ENCODE measurements at regions not wholly inside any gene's neighbourhood (a gene's known extent, or its start where the extent isn't known, plus 50 kb on each side); places are given as distances from the start of the nearest gene placed in this dataset.

DNA sequence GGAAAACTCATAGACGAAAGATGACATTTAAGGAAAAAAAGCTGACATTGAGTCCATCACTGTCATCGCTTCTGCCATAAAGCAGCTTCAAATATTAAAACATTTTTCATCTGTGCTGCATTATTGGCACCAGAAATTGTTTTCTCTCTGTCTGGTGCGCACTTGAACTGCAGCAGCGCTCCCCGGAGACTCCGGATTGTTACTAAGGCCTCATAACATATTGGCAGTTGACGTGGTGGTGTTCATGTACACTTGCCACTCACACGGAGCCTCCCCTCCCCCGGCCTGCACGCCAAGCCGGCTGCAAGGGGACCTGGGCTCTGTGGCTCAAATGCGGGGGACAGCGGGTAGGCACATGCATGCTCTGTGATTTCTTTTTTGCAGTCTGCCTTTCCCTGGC, 203.2 kb downstream of the TSHZ3 start:
- no peak for DNase-seq
- H3K27me3 Mint-ChIP-seq (ENCODE audit: low read depth) = no peaks in the 10 kb centered on the region
- no peaks in the 10 kb centered on the region for H3K36me3 Mint-ChIP-seq (ENCODE audit: insufficient read depth)
- no peak overlapping the region for H3K4me3 Mint-ChIP-seq
- ATAC-seq = no peak
- no peaks in the 10 kb centered on the region for H3K4me1 Mint-ChIP-seq (ENCODE audit: low read depth)
- no peaks in the 10 kb centered on the region for H3K9me3 Mint-ChIP-seq

DNA sequence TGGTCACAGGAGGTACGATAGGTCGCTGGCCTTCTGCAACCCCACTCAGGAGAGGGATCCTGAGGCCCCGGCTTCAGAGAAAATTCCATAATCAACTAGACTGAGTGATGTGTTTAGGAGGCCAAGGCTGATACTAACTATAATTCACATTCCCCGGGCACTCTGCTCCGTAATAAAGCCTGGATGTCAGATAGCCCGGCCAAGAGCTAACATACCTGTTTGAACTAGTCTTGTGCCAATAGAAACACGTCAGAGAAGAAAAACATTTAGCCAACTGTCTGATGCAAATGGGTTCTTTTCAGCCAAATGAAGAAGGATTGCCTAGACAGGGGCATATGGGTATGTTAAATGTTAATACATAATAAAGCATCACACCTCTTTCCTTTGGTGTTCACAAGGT, 204.2 kb downstream of the TSHZ3 start:
- Mint-ChIP-seq H3K27me3 (ENCODE audit: low read depth) (no peaks in the 10 kb centered on the region), H3K36me3 (ENCODE audit: insufficient read depth) (no peaks in the 10 kb centered on the region), H3K4me1 (ENCODE audit: low read depth) (no peaks in the 10 kb centered on the region), H3K9me3 (no peaks in the 10 kb centered on the region), H3K4me3 (no peak overlapping the region)
- DNase-seq (no peak), ATAC-seq (no peak)

DNA sequence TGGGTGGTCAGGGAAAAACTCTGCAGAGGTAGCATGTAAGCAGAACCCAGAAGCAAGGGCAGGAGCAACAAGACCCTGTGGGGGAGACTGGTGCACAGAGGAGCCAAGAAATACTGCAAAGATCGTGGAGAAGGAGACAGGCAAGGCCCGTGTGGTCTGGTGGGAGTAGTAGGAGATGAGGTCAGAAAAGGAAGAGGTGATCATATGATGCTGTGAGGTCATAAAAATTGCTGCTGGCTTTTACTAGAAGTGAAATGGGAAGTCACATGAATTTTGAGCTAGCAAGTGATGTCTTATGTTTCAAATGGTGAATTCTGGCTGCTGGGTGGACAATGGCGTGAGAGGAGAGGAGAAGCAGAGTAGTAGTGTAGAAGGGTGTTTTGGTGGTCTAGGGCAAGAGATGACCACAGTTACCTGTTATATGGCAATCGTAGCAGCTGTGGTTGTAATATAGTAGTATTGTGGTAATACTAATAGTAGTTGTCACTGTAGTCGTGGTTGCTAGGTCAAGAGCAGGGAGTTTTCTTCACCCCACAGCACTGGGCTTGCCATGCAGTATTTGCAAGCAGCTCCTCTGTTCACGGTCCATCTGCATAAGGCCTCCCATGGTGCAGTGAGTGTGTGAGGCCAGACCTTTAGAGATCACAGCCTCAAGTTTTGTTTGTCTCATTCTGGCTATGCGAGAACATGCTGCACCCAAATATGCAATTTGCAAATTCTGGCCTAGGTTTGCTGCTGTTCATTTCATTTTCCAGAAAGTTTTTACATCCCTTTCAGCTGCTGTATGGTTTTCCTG, 205.0 kb downstream of the TSHZ3 start:
- ATAC-seq (no peak), DNase-seq (no peak)
- H3K9me3 Mint-ChIP-seq = no peaks in the 10 kb centered on the region
- H3K27me3 Mint-ChIP-seq (ENCODE audit: low read depth) = no peaks in the 10 kb centered on the region
- H3K36me3 Mint-ChIP-seq (ENCODE audit: insufficient read depth) = no peaks in the 10 kb centered on the region
- H3K4me1 Mint-ChIP-seq (ENCODE audit: low read depth) = no peaks in the 10 kb centered on the region
- no peak overlapping the region for H3K4me3 Mint-ChIP-seq

DNA sequence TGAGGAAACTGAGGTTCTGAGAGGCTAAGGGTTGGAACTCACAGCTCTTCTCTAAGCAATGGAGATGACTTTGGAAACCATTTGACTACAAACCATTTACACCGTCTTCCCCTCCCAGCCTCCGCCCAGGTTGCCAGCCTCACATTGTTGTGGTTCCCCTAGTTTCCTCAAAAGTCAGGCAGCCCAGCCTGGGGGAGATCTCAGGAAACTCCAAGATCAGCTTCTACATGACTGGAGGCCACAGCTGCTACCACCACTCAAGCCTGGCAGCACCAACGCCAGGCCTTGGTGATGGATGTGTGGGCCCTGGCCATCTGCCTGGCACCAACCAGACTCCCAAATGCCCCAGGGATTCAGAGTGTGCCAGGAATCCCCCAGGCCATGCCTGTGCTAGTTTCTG, 207.9 kb downstream of the TSHZ3 start:
- H3K4me1 Mint-ChIP-seq (ENCODE audit: low read depth) = no peaks in the 10 kb centered on the region
- H3K4me3 Mint-ChIP-seq = no peak overlapping the region
- ATAC-seq = no peak
- H3K9me3 Mint-ChIP-seq = no peaks in the 10 kb centered on the region
- no peaks in the 10 kb centered on the region for H3K36me3 Mint-ChIP-seq (ENCODE audit: insufficient read depth)
- no peaks in the 10 kb centered on the region for H3K27me3 Mint-ChIP-seq (ENCODE audit: low read depth)
- DNase-seq = no peak

DNA sequence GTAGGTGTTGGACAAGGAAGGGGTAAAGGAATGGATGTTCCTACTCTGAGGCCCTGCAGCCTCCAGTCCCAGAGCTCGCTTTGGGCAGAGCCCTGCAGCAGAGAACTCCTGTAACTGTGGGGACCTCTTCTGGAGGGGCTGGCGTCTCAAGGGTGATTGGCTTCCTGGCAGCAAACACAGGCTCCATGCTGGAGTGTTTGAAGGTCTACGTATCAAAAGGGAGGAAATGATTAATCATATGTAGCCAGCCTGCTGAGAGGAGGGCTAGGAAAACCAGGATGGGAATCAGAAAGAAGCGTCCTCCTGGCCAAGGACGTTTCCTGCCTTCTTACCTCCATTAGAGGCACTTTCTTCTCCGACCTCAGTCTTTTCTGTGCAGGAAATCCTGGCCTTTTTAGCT, 208.5 kb downstream of the TSHZ3 start:
- Mint-ChIP-seq H3K4me3 (no peak overlapping the region), H3K36me3 (ENCODE audit: insufficient read depth) (no peaks in the 10 kb centered on the region), H3K9me3 (no peaks in the 10 kb centered on the region), H3K4me1 (ENCODE audit: low read depth) (no peaks in the 10 kb centered on the region), H3K27me3 (ENCODE audit: low read depth) (no peaks in the 10 kb centered on the region)
- DNase-seq = no peak
- no peak for ATAC-seq

DNA sequence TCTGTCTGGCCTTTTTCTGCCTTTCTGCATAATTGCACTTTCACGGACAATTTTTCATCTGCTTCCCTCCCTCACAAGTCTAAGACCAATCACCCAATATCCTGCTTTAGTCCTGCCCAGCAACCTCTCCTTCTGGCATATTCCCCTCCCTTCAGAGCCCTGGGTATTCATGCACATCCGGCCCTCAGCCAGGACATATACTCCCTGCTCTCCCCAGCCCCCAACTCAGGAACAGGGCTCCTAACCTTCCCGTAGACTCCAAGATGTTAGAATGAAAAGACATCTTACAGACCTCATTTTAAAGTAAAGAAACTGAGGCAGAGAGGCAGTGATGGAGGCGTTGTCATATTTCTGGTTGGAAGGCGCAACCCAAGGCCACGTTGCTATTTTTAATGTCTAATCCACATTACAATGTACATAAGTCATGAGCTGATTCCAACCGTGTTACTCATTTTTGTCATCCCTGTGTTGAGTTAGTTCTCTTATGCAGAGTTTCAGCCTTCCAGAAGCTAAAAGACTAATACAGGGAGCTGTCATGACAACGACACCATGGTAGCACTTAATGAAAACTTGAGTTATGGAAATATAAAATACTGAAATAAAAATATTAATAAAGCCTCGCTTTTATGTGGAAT, 209.2 kb downstream of the TSHZ3 start:
- Mint-ChIP-seq H3K4me3 (no peak overlapping the region), H3K9me3 (no peaks in the 10 kb centered on the region), H3K4me1 (ENCODE audit: low read depth) (no peaks in the 10 kb centered on the region), H3K27me3 (ENCODE audit: low read depth) (no peaks in the 10 kb centered on the region), H3K36me3 (ENCODE audit: insufficient read depth) (no peaks in the 10 kb centered on the region)
- no peak for ATAC-seq
- DNase-seq = no peak

DNA sequence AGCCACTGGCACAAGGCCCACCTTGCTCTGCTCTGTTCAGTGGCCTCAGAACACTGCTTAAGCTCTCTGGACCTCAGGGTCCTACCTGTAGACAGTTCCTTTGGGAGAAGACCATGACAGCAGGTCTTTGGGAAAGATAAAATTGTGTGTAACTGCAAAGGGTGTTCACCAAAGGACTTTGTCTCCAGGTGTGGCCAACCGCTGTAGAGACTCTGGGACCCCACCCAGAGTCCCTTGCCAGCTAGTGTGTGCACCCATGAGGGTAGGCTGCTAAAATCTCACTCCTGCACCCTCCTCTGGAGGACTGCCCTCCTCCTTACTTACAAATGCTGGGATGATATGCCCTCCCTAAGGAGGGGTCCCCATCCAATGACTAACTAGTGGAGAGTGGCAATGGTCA, 211.2 kb downstream of the TSHZ3 start:
- no peak for ATAC-seq
- Mint-ChIP-seq H3K9me3 (no peaks in the 10 kb centered on the region), H3K36me3 (ENCODE audit: insufficient read depth) (no peaks in the 10 kb centered on the region), H3K27me3 (ENCODE audit: low read depth) (no peaks in the 10 kb centered on the region), H3K4me1 (ENCODE audit: low read depth) (no peaks in the 10 kb centered on the region), H3K4me3 (no peak overlapping the region)
- DNase-seq = no peak

DNA sequence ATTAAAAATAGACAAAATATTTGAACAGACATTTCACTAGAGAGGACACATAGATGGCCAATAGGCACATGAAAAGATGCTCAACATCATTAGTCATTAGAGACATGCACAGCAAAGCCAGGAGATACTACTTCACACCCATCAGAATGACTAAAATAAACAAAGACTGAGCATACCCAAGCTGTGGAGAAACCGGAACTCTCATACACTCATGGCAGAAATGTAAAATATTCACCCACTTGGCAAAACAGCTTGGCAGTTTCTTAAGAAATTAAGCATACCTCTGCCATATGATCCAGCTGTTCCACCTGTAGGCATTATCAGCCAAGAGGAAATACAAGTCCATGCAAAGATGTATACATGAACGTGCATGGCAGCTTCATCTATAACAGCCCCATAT, 213.4 kb downstream of the TSHZ3 start:
- DNase-seq = no peak
- Mint-ChIP-seq H3K4me3 (no peak overlapping the region), H3K27me3 (ENCODE audit: low read depth) (no peaks in the 10 kb centered on the region), H3K9me3 (no peaks in the 10 kb centered on the region), H3K36me3 (ENCODE audit: insufficient read depth) (no peaks in the 10 kb centered on the region), H3K4me1 (ENCODE audit: low read depth) (no peaks in the 10 kb centered on the region)
- no peak for ATAC-seq

DNA sequence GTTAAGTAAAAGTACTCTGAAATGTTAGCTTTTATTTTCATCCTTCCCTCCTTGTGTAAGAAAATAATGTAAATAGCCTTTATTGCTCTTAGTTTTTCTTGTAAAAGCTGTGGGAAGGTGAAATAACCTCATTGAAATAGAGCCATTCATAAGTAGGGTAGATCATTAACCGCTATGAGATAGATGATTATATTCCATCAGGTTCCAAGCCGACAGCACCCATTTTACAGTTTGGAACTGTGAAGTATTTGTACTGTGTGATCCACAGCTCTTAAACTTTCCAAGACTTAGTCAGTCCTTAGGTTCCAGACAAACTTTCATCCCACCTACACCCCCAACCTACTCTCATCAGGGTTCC, 216.5 kb downstream of the TSHZ3 start:
- Mint-ChIP-seq H3K36me3 (ENCODE audit: insufficient read depth) (no peaks in the 10 kb centered on the region), H3K4me3 (no peak overlapping the region), H3K4me1 (ENCODE audit: low read depth) (no peaks in the 10 kb centered on the region), H3K9me3 (no peaks in the 10 kb centered on the region), H3K27me3 (ENCODE audit: low read depth) (no peaks in the 10 kb centered on the region)
- no peak for DNase-seq
- no peak for ATAC-seq

DNA sequence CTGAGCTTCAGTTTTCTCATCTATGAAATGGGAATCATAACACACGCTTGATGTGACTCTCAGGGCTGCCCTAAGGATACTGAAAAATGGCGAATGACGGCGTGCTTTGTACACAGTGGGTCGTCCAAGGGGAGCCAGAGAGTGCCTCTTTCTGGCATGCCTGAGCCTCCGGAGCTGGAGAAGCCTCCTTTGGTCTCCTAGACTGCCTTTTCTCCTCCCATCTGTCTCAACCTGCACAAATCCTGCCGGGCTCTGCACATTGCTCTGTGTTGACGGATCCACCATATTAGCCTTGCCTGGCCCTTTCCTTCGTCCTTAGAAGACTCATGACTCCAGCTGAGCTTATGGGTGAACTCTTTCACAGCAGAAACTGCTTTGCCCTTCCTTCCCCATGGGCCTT, 220.9 kb downstream of the TSHZ3 start:
- H3K9me3 Mint-ChIP-seq = no peaks in the 10 kb centered on the region
- no peak for DNase-seq
- no peak overlapping the region for H3K4me3 Mint-ChIP-seq
- no peak for ATAC-seq
- H3K4me1 Mint-ChIP-seq (ENCODE audit: low read depth) = no peaks in the 10 kb centered on the region
- H3K36me3 Mint-ChIP-seq (ENCODE audit: insufficient read depth) = no peaks in the 10 kb centered on the region
- H3K27me3 Mint-ChIP-seq (ENCODE audit: low read depth) = no peaks in the 10 kb centered on the region

DNA sequence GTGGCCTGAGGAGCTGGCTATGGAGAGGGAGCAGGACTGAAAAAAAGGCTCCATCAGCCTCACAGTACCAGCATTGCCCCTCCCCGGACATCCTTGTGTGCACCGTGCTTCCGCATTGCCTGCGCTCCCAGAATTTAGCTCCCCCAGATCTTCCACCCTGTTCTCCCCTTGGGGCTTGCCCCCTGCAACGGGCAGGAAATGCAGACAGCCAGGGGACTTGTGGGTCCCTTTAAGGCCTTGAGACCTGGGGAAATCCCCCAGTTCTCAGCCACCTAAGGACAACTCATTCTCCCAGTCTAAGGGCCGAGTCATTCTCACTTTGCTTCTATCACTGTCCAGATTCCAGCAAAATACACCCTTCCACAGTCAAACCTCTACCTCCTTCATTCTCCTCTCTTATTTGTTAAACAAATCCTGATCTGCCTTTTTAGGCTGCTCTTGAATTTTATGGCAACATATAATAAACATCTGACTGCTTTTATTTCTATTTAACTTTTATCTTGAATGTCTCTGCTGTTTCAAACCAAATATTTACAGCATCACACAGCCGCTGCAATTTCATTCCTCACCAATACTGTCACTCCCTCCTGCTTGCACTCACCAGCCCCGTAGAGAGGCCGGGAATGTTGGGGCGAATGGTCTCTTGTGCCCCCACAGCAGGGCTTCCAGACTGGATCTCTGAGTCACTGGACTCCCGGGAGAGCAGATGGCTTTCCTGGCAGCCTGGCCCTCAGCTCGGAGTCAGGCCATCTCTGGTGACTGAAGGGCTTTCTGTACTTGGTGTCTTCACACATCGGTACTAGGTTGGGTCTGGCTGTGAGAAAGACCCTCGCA, 221.9 kb downstream of the TSHZ3 start:
- H3K36me3 Mint-ChIP-seq (ENCODE audit: insufficient read depth) = no peaks in the 10 kb centered on the region
- no peak for ATAC-seq
- no peaks in the 10 kb centered on the region for H3K27me3 Mint-ChIP-seq (ENCODE audit: low read depth)

DNA sequence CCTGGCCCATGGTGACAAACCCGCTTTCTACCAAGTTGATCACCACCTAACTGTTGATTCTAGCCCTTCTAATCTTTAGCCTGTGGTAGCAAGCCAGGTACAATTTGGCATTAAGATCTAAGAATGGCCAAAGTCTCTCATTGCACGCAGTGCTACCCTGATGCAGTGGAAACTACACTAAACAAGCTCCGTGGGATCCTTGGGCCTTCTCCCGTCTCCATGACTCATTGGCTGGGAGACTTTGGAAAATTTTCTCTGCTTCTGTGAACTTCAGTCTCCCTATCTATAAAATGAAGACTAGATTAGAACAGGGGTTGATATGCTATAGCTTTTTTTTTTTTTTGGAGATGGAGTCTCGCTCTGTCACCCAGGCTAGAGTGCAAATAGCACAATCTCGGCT, 223.0 kb downstream of the TSHZ3 start:
- H3K4me1 Mint-ChIP-seq (ENCODE audit: low read depth) = no peaks in the 10 kb centered on the region
- H3K9me3 Mint-ChIP-seq = no peaks in the 10 kb centered on the region
- no peaks in the 10 kb centered on the region for H3K36me3 Mint-ChIP-seq (ENCODE audit: insufficient read depth)
- no peak for ATAC-seq
- H3K27me3 Mint-ChIP-seq (ENCODE audit: low read depth) = no peaks in the 10 kb centered on the region
- no peak for DNase-seq
- no peak overlapping the region for H3K4me3 Mint-ChIP-seq

More for the DNA sequence above, 221.9 kb downstream of the TSHZ3 start:
- Mint-ChIP-seq H3K4me1 (ENCODE audit: low read depth) (no peaks in the 10 kb centered on the region), H3K4me3 (no peak overlapping the region), H3K9me3 (no peaks in the 10 kb centered on the region)
- no peak for DNase-seq

DNA sequence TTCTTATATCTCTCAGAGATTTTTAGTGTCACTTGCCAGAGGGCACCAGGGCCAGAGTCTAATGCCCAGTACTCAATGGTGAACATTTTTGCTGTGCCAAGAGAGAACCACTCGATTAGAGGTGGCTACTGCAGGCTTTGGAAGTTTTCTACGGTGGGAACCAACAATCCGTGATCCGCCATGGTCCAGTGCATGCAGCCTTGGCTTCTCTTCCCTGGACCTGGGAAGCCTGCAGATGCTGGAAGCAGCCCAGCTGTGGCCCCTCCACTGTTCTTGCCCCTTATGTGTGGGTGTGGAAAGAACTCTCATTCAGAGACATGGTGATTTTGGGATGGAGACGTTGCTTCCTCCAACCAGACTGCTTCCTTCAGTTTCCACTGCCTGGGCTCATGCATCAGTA, 224.2 kb downstream of the TSHZ3 start:
- Mint-ChIP-seq H3K9me3 (no peaks in the 10 kb centered on the region), H3K4me3 (no peak overlapping the region), H3K4me1 (ENCODE audit: low read depth) (no peaks in the 10 kb centered on the region), H3K27me3 (ENCODE audit: low read depth) (no peaks in the 10 kb centered on the region), H3K36me3 (ENCODE audit: insufficient read depth) (no peaks in the 10 kb centered on the region)
- DNase-seq = no peak
- ATAC-seq = no peak

DNA sequence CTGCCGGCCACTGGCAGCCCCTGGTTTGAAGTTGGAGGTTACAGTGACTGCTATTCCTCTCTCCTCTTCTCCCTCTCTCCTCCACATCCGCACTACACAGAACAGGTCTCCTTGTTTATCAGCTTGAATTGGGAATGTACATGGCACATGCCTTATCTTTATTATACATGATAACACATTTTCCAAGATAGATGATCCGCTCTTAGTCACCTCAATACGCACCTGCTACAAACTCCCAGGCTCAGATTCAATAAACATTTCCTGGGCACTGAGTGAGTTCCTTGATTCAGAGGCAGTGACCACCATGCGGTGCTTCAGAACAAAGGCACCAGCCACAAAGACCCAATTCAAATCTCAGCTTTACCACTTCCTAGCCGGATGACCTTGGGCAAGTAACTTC, 227.7 kb downstream of the TSHZ3 start:
- Mint-ChIP-seq H3K9me3 (no peaks in the 10 kb centered on the region), H3K36me3 (ENCODE audit: insufficient read depth) (no peaks in the 10 kb centered on the region), H3K4me3 (no peak overlapping the region), H3K27me3 (ENCODE audit: low read depth) (no peaks in the 10 kb centered on the region), H3K4me1 (ENCODE audit: low read depth) (no peaks in the 10 kb centered on the region)
- no peak for DNase-seq
- ATAC-seq = no peak

DNA sequence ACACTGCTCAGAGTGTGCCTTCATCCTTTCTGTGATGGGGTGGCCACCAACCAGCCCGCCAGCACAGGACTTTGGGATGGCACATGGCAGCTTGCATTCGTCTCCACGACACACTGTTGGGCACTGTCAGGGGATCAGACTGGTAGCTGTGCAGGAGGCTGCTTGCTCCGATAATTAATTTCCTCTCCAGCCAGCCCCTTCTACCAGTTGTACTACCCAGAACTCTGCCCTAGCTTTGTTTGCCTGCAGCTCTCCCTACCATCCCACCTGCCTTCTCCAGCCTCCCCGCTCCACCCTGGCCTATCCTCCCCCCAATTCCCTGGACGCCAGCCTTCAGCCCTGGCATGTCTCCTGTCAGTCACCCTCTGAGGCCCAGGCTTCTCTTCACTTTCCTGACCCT, 228.3 kb downstream of the TSHZ3 start:
- ATAC-seq (no peak), DNase-seq (no peak)
- H3K36me3 Mint-ChIP-seq (ENCODE audit: insufficient read depth) = no peaks in the 10 kb centered on the region
- H3K4me1 Mint-ChIP-seq (ENCODE audit: low read depth) = no peaks in the 10 kb centered on the region
- no peaks in the 10 kb centered on the region for H3K9me3 Mint-ChIP-seq
- H3K27me3 Mint-ChIP-seq (ENCODE audit: low read depth) = no peaks in the 10 kb centered on the region
- H3K4me3 Mint-ChIP-seq = no peak overlapping the region

Measured in activated T-cell treated with anti-CD3 and anti-CD28 coated beads, Interleukin-2, amount 50 U/mL, for 4 hours (primary cell).